Activated CD8-positive, alpha-beta T cell treated with anti-CD3 and anti-CD28 coated beads, Interleukin-2, amount 10 ng/mL, durations not matched to agents 7 days and 5 days (primary cell): ENCODE measurements at regions not wholly inside any gene's neighbourhood (a gene's known extent, or its start where the extent isn't known, plus 50 kb on each side); places are given as distances from the start of the nearest gene placed in this dataset. TPM values are rescaled to one million over a fixed set of nuclear protein-coding genes. Genes with fewer than 3 reads are reported as not detected.
"Not testable (repeated sequence)": the region's sequence is repeated elsewhere in the genome, so short reads cannot be mapped to it uniquely, and the experiment has no call there.

Experiments used
- ATAC-seq: fragments of 150-1000 bp; cut with Tn5 transposase; one replicate; pipeline ENCODE4 v1.10.0; 2021; ENCODE audit warnings: moderate library complexity
- CTCF ChIA-PET: fragments of 350-600 bp; sonication (Branson Sonifier 250); formaldehyde crosslinking; loops from one replicate; lab custom pipeline; 2021; ENCODE audit warnings: antibody characterized with exemption; lab: Charles Lee
- POLR2A ChIA-PET: fragments of 350-600 bp; sonication (Branson Sonifier 250); formaldehyde crosslinking; loops from one replicate; lab custom pipeline; 2021; ENCODE audit warnings: antibody characterized with exemption; lab: Charles Lee
- DNase-seq: peaks from one replicate; pipeline ENCODE4 v3.0.0-alpha.2; 2020
- H3K27ac Mint-ChIP-seq: one replicate; pipeline ENCODE4 v1.8.0; 2021; ENCODE audit warnings: mild to moderate bottlenecking, mixed read lengths
- H3K27me3 Mint-ChIP-seq: one replicate; pipeline ENCODE4 v1.8.0; 2021; ENCODE audit warnings: low read depth, mixed read lengths
- H3K36me3 Mint-ChIP-seq: one replicate; pipeline ENCODE4 v1.8.0; 2021; ENCODE audit warnings: low read depth, mixed read lengths
- H3K4me1 Mint-ChIP-seq: one replicate; pipeline ENCODE4 v1.8.0; 2021; ENCODE audit warnings: low read depth, mixed read lengths
- H3K4me3 Mint-ChIP-seq: one replicate; pipeline ENCODE4 v1.8.0; 2021; ENCODE audit warnings: mild to moderate bottlenecking, mixed read lengths
- H3K9me3 Mint-ChIP-seq: one replicate; pipeline ENCODE4 v1.8.0; 2022; ENCODE audit warnings: mixed read lengths; ENCODE audit not compliant: insufficient read depth
- microRNA-seq: library from miRNA; unstranded; fragments of <30 nt; microRNA quantifications from one replicate; pipeline ENCODE4 v1.2.0, GENCODE V29; 2022

DNA sequence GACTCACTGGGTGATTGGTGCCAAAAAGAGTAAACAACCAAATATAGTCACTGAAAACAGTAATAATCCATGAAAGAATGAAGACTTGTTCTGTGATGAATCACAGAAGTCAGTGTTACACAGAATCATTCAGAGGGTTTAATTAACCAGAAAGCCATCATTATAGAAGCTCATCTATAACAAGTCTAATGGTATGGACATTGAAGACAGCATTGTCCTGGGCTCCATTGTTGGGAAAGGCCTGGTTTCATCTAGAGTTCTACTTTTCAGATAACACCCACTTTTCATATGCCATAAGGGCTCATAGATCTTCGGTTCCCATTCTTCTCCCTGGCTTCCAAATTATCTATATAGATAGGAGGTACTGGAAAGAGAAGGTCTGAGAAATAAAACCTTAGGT lies 80.3 kb upstream of the ZWINT start:
- H3K4me1 Mint-ChIP-seq, H3K9me3 Mint-ChIP-seq, POLR2A ChIA-PET, H3K4me3 Mint-ChIP-seq, H3K36me3 Mint-ChIP-seq, ATAC-seq, H3K27me3 Mint-ChIP-seq, DNase-seq, CTCF ChIA-PET, H3K27ac Mint-ChIP-seq: not testable (repeated sequence)

Small RNAs in the stretch of these regions (microRNA-seq; reads per million reads assigned to microRNA genes)
- gene MIR3924 = not detected
